Duodenal mucosa (tissue), 2 donors: ENCODE measurements at regions not wholly inside any gene's neighbourhood (a gene's known extent, or its start where the extent isn't known, plus 50 kb on each side); places are given as distances from the start of the nearest gene placed in this dataset.

Experiments
- H3K27ac ChIP-seq: one replicate; pipeline ENCODE4 v1.7.0; 2013; ENCODE audit warnings: low read depth, low read length
- H3K27me3 ChIP-seq, 2 donors: one replicate each; pipeline ENCODE4 v1.7.0; 2013; ENCODE audit warnings: low read length in 2 of 2, control low read depth in 1 of 2; ENCODE audit not compliant: insufficient read depth in 2 of 2, control insufficient read depth in 1 of 2
- H3K36me3 ChIP-seq, 2 donors: one replicate each; pipeline ENCODE4 v1.7.0; 2013; ENCODE audit warnings: low read length in 2 of 2, control low read depth in 1 of 2; ENCODE audit not compliant: insufficient read depth in 2 of 2, control insufficient read depth in 1 of 2
- H3K4me1 ChIP-seq, 2 donors: one replicate each; pipeline ENCODE4 v1.7.0; 2013; ENCODE audit warnings: low read length in 2 of 2, control low read depth in 1 of 2; ENCODE audit not compliant: insufficient read depth in 2 of 2, control insufficient read depth in 1 of 2
- H3K4me3 ChIP-seq, 2 donors: one replicate each; pipeline ENCODE4 v1.7.0; 2013; ENCODE audit warnings: low read length in 2 of 2, low read depth in 1 of 2
- H3K9ac ChIP-seq, 2 donors: one replicate each; pipeline ENCODE4 v1.7.0; 2013; ENCODE audit warnings: low read length in 2 of 2, low read depth in 1 of 2
- H3K9me3 ChIP-seq, 2 donors: one replicate each; pipeline ENCODE4 v1.7.0; 2013; ENCODE audit warnings: low read length in 2 of 2, control low read depth in 1 of 2; ENCODE audit not compliant: control insufficient read depth in 1 of 2

DNA sequence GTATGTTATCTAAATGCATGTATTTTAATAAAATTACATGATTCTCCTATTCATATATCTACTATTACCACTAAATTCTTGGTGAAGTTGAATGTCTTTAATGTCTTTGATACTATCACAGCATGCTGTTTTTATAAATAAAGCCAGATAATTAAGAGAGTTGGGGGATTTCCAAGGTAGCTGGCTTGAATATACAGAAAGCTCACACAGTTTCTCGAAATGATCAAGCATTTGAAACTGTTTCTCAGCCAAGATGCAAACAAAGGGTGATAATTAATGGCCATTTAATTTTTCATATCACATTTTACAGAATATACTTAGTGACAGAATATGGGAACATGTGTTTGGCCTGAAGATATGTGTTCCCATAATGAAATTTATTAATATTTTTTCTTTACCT lies 145.6 kb upstream of the CDH12 start:
- Histone ChIP-seq H3K27ac (no peak overlapping the region), H3K36me3 (no peaks in the 10 kb centered on the region), H3K9me3 (no peaks in the 10 kb centered on the region), H3K9ac (no peak overlapping the region), H3K4me3 (no peak overlapping the region), H3K4me1 (no peaks in the 10 kb centered on the region), H3K27me3 (no peaks in the 10 kb centered on the region)

GRCh38 chr5:22998362-22998761 lies 145.2 kb upstream of the CDH12 start:
- Histone ChIP-seq H3K27ac (no peak overlapping the region), H3K27me3 (no peaks in the 10 kb centered on the region), H3K36me3 (no peaks in the 10 kb centered on the region), H3K9ac (no peak overlapping the region), H3K4me1 (no peaks in the 10 kb centered on the region), H3K9me3 (no peaks in the 10 kb centered on the region), H3K4me3 (no peak overlapping the region)

GRCh38 chr5:22988937-22989336 lies 135.8 kb upstream of the CDH12 start:
- Histone ChIP-seq H3K4me3 (no peak overlapping the region), H3K27me3 (no peaks in the 10 kb centered on the region), H3K4me1 (no peaks in the 10 kb centered on the region), H3K9ac (no peak overlapping the region), H3K36me3 (no peaks in the 10 kb centered on the region), H3K9me3 (no peaks in the 10 kb centered on the region), H3K27ac (no peak overlapping the region)

GRCh38 chr5:22986281-22986680 lies 133.1 kb upstream of the CDH12 start:
- Histone ChIP-seq H3K27ac (no peak overlapping the region), H3K27me3 (no peaks in the 10 kb centered on the region), H3K9me3 (no peaks in the 10 kb centered on the region), H3K9ac (no peak overlapping the region), H3K4me1 (no peaks in the 10 kb centered on the region), H3K36me3 (no peaks in the 10 kb centered on the region), H3K4me3 (no peak overlapping the region)

- H3K36me3 ChIP-seq: no peaks in the 10 kb centered on the region
- no peak overlapping the region for H3K27ac ChIP-seq
- no peaks in the 10 kb centered on the region for H3K9me3 ChIP-seq
- no peak overlapping the region for H3K4me3 ChIP-seq
- H3K9ac ChIP-seq: no peak overlapping the region
- no peaks in the 10 kb centered on the region for H3K4me1 ChIP-seq
- no peaks in the 10 kb centered on the region for H3K27me3 ChIP-seq
These were observed 132.3 kb upstream of the CDH12 start for GRCh38 chr5:22985446-22985845.

DNA sequence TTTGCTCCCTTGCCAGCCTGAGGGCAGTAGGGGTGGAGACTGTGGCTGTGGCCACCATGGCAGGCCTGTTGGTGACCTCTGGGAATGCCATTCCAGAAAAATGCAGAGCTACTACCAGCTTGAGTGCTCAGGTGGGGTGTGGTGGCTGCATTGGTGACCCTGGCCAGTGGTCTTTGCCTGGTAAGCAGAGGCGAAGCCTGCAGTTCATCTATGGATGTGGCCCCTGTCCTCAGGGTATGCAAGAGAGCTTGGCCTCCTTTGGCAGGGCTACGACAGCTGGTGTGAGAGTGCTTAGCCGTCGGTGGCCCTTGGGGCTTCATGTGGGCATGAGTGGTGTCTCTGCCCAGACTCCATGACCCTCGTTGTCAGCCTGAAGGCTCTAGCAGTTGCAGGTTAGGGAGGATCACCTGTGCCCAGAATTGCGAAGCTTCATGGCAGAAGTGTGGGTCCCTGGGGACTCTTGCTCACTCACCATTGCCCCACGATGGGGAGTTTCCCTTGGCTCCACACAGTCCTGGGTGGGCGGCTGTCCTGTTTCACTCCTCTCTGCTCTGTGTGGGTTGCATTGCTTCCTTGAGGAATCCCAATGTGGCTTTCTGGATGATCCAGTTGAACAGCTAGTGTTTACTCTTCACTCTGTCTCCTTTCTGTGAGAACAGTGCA lies 117.9 kb upstream of the CDH12 start:
- Histone ChIP-seq H3K36me3 (no peaks in the 10 kb centered on the region), H3K4me3 (no peak overlapping the region), H3K4me1 (no peaks in the 10 kb centered on the region), H3K9ac (no peak overlapping the region), H3K27ac (no peak overlapping the region), H3K27me3 (no peaks in the 10 kb centered on the region), H3K9me3 (no peaks in the 10 kb centered on the region)

- no peaks in the 10 kb centered on the region for H3K27me3 ChIP-seq
- H3K27ac ChIP-seq: no peak overlapping the region
- H3K9me3 ChIP-seq: no peaks in the 10 kb centered on the region
- H3K36me3 ChIP-seq: no peaks in the 10 kb centered on the region
- H3K9ac ChIP-seq: no peak overlapping the region
- H3K4me3 ChIP-seq: no peak overlapping the region
- H3K4me1 ChIP-seq: no peaks in the 10 kb centered on the region
These were observed 117.3 kb upstream of the CDH12 start for GRCh38 chr5:22970491-22970890.

DNA sequence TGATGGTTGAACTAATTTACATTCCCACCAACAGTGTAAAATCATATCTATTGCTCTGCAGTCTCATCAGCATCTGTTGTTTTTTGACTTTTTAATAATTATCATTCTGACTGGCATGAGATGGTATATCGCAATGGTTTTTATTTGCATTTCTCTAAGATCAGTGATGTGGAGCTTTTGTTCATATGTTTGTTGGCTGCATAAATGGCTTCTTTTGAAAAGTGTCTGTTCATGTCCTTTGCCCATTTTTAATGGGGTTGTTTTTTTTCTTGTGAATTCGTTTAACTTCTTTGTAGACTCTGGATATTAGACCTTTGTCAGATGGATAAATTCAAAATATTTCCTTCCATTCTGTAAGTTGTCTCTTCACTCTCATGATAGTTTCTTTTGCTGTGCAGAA lies 115.2 kb upstream of the CDH12 start:
- no peaks in the 10 kb centered on the region for H3K9me3 ChIP-seq
- H3K27ac ChIP-seq: no peak overlapping the region
- H3K4me3 ChIP-seq: no peak overlapping the region
- H3K9ac ChIP-seq: no peak overlapping the region
- no peaks in the 10 kb centered on the region for H3K4me1 ChIP-seq
- H3K27me3 ChIP-seq: no peaks in the 10 kb centered on the region
- no peaks in the 10 kb centered on the region for H3K36me3 ChIP-seq

- no peaks in the 10 kb centered on the region for H3K36me3 ChIP-seq
- no peaks in the 10 kb centered on the region for H3K27me3 ChIP-seq
- H3K27ac ChIP-seq: no peak overlapping the region
- no peaks in the 10 kb centered on the region for H3K9me3 ChIP-seq
- H3K4me3 ChIP-seq: no peak overlapping the region
- H3K9ac ChIP-seq: no peak overlapping the region
- no peaks in the 10 kb centered on the region for H3K4me1 ChIP-seq
These were observed 112.8 kb upstream of the CDH12 start for GRCh38 chr5:22965960-22966359.

DNA sequence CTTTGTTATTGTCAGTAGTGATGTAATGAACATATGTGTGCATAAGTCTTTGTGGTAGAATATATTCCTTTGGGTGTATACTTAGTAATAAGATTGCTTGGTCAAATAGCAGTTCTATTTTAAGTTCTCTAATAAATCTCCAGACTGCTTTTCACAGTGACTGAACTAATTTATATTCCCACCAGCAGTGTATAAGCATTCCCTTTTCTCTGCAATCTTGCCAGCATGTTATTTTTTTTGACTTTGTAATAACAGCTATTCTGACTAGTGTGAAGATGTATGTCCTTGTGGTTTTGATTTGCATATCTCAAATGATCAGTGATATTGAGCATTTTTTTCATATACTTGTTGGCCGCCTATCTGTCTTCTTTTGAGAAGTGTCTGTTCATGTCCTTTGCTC lies 111.5 kb upstream of the CDH12 start:
- H3K9me3 ChIP-seq: no peaks in the 10 kb centered on the region
- no peak overlapping the region for H3K4me3 ChIP-seq
- H3K9ac ChIP-seq: no peak overlapping the region
- H3K27me3 ChIP-seq: no peaks in the 10 kb centered on the region
- H3K36me3 ChIP-seq: no peaks in the 10 kb centered on the region
- H3K4me1 ChIP-seq: no peaks in the 10 kb centered on the region
- H3K27ac ChIP-seq: no peak overlapping the region
